ENCODE measurements at regions not wholly inside any gene's neighbourhood (a gene's known extent, or its start where the extent isn't known, plus 50 kb on each side); places are given as distances from the start of the nearest gene placed in this dataset.

DNA sequence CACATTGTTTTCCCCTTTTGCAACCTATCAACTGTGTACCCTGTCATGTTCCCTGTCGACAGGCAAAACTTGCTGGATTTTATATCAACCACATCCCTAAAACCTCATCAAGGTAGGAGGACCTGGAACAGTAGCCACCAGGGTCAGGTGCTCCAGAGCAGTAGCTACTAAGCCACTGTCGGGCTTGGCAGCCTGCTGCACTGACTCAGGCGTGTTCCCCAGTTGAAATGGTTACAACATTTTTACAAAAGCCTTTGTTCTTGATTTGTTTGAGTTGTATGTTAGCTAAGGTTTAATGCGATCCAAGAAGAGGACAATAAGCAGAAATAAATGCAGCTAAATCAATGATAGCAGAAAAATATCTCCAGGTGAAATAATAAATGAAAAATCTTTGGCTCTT is 407.4 kb upstream of the TLE4 start:
- TF ChIP-seq, protein P1, sequence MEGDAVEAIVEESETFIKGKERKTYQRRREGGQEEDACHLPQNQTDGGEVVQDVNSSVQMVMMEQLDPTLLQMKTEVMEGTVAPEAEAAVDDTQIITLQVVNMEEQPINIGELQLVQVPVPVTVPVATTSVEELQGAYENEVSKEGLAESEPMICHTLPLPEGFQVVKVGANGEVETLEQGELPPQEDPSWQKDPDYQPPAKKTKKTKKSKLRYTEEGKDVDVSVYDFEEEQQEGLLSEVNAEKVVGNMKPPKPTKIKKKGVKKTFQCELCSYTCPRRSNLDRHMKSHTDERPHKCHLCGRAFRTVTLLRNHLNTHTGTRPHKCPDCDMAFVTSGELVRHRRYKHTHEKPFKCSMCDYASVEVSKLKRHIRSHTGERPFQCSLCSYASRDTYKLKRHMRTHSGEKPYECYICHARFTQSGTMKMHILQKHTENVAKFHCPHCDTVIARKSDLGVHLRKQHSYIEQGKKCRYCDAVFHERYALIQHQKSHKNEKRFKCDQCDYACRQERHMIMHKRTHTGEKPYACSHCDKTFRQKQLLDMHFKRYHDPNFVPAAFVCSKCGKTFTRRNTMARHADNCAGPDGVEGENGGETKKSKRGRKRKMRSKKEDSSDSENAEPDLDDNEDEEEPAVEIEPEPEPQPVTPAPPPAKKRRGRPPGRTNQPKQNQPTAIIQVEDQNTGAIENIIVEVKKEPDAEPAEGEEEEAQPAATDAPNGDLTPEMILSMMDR (IDR thresholded peaks at IDR 0.05; ENCODE audit: low read depth, low read length, missing control alignments): no peak
- Histone ChIP-seq H3K36me3 (replicated peaks) (no peaks in the 10 kb centered on the region), H3K27me3 (replicated peaks) (no peaks in the 10 kb centered on the region), H3K27ac (no peak overlapping the region), H3K4me3 (ENCODE audit: low read depth, low read length) (no peak overlapping the region)
- in situ Hi-C loops (cut with HindIII; ENCODE audit: low pct_ligation_motif_present, low sequenced_read_pairs): no loop called here
- no peak for DNase-seq

DNA sequence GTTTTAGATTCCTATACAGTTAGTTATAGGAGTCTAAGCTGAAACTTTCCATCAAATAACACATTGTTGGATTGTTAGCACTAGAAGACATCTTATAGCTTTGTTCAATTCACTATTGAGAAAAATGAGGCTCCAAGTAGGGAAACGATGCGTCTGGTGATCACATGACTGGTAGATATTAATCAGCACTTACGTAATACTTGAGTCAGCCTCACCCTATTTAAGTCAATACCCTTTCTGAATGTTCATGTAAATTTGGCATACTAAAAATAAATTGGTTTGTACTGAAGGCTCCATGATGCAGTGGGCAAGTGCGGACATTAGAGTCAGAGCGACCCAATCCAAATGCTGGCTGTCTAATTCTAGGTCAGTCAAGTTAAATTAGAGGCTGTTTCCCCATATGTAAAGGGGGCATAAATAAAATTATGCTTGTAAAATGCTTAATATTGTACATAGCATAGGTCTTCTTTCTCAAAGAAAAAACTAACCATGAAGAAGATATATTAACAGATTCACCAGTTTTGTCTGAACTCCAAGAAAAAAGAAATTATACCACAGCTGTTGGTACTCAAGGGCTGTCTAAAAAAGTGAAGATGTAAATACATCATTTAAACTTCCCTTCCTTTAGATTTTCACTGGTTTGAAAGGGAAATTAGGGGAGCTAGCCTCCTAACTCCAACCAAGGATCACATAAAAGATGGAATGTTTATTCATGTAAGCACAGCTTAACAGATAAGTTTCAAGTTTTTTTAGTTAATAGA is 406.6 kb upstream of the TLE4 start:
- Histone ChIP-seq H3K27ac (no peak overlapping the region), H3K27me3 (replicated peaks) (no peaks in the 10 kb centered on the region), H3K4me3 (ENCODE audit: low read depth, low read length) (no peak overlapping the region), H3K36me3 (replicated peaks) (no peaks in the 10 kb centered on the region)
- in situ Hi-C loops (cut with HindIII; ENCODE audit: low pct_ligation_motif_present, low sequenced_read_pairs): no loop called here
- TF ChIP-seq, protein P1 (IDR thresholded peaks at IDR 0.05; ENCODE audit: low read depth, low read length, missing control alignments): no peak
- no peak for DNase-seq

DNA sequence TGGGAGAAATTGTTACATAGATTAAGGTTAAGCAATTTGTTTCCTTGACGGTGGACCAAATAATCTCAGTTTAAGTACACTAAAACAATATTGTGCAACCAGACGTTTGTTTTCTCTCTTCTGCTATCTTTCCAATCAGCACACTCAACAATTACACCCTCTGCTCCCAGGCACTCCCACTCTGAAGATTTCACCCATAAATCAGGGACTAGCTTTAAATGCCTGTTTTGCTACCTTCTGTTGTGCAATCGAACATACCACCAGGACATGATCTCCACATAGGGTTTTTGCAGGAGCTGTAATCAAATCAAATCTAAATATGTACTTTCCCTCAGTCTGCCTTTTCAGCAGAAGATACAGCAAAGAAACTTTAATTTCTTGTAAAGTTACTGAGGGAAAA is 405.8 kb upstream of the TLE4 start:
- Histone ChIP-seq H3K27ac (no peak overlapping the region), H3K36me3 (replicated peaks) (no peaks in the 10 kb centered on the region), H3K27me3 (replicated peaks) (no peaks in the 10 kb centered on the region), H3K4me3 (ENCODE audit: low read depth, low read length) (no peak overlapping the region)
- TF ChIP-seq, protein P1 (IDR thresholded peaks at IDR 0.05; ENCODE audit: low read depth, low read length, missing control alignments): no peak
- in situ Hi-C loops (cut with HindIII; ENCODE audit: low pct_ligation_motif_present, low sequenced_read_pairs): no loop called here
- no peak for DNase-seq

DNA sequence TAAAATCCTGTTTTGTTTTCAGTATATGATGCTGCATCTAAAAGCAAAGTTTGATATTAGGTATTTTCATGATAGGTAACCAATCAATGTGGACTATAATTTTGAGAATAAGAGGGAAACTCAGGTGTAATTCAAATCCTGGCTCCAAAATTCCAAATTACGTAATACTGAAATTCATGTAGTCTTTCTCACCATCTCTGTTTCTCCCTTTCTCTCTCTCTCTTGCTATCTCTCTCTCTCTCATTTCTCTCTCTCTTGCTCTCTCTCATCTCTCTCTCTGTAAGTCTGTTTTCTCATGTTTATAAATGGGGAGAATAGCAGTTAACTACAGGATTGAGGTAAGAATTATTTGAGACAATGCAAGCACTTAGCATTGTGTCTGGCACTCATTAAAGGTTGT is 401.1 kb upstream of the TLE4 start:
- Histone ChIP-seq H3K27ac (no peak overlapping the region), H3K4me3 (ENCODE audit: low read depth, low read length) (no peak overlapping the region), H3K36me3 (replicated peaks) (no peaks in the 10 kb centered on the region), H3K27me3 (replicated peaks) (no peaks in the 10 kb centered on the region)
- TF ChIP-seq, protein P1 (IDR thresholded peaks at IDR 0.05; ENCODE audit: low read depth, low read length, missing control alignments): no peak
- in situ Hi-C loops (cut with HindIII; ENCODE audit: low pct_ligation_motif_present, low sequenced_read_pairs): no loop called here
- DNase-seq: no peak

DNA sequence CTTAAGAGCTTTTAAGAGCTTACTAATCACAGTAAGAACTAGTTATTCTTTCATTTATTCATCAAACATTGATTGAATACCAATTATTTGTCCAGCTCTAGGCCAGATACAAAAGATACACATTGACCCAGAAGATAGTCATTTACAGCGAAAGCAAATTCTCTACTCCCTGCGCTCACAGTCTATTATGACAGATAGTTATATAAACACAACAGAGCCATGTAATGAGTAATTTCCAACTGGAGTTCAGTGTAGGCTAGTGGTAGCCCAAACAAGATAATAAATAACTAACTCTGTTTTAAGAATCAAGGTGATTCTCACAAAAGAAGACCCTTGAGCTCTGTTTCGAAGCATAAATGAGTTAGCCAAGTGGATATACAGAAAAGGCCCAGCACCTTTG is 397.8 kb upstream of the TLE4 start:
- no peak overlapping the region for H3K4me3 ChIP-seq (ENCODE audit: low read depth, low read length)
- no peaks in the 10 kb centered on the region for H3K36me3 ChIP-seq (replicated peaks)
- H3K27me3 ChIP-seq (replicated peaks): no peaks in the 10 kb centered on the region
- TF ChIP-seq, protein P1 (IDR thresholded peaks at IDR 0.05; ENCODE audit: low read depth, low read length, missing control alignments): no peak
- in situ Hi-C loops (cut with HindIII; ENCODE audit: low pct_ligation_motif_present, low sequenced_read_pairs): no loop called here
- no peak overlapping the region for H3K27ac ChIP-seq
- no peak for DNase-seq
